HCT116 (cell line): ENCODE measurements at regions not wholly inside any gene's neighbourhood (a gene's known extent, or its start where the extent isn't known, plus 50 kb on each side); places are given as distances from the start of the nearest gene placed in this dataset.

Experiments
- ATAC-seq: fragments of 200-7000 bp; cut with Tn5 transposase; 2 replicates; pipeline ENCODE4 v1.9.1; 2020; ENCODE audit warnings: mild to moderate bottlenecking, moderate library complexity
- BruUV-seq: library from RNA; stranded (reverse); fragments of 400-500 nt; replicated peaks from 2 replicates; lab custom pipeline; 2021; lab: Mats Ljungman, UMichigan
- CTCF ChIA-PET: fragments of 300-600 bp; sonication (Branson Sonifier 250); formaldehyde crosslinking; loops from one replicate; lab custom pipeline; 2021; ENCODE audit warnings: antibody characterized with exemption; lab: Charles Lee
- POLR2A ChIA-PET: fragments of 300-600, 350-600 bp; sonication (Branson Sonifier 250); formaldehyde crosslinking; loops from one replicate; lab custom pipeline; 2021; ENCODE audit warnings: antibody characterized with exemption; lab: Charles Lee
- RAD21 ChIA-PET, 2 experiments: fragments of 300-600 bp; sonication (Branson Sonifier 250); formaldehyde crosslinking; loops; one replicate each; lab custom pipeline; 2023; ENCODE audit warnings: low total read pairs in 2 of 2; ENCODE audit not compliant: uncharacterized antibody in 2 of 2, unreplicated experiment in 2 of 2, low non-redundant PET in 1 of 2; lab: Charles Lee
- DNase-seq: peaks from one replicate; pipeline ENCODE4 v3.0.0-alpha.2; 2010; ENCODE audit warnings: low read depth, low spot score
- H2AFZ ChIP-seq: fragments of 200-600 bp; shearing (Covaris generic), sonication (generic); 2 replicates; pipeline ENCODE4 v1.6.1; 2017; ENCODE audit warnings: low read depth, mixed run types, mixed read lengths, antibody characterized with exemption, low read length; ENCODE audit not compliant: poor library complexity, severe bottlenecking
- H3K27ac ChIP-seq: 2 replicates; pipeline ENCODE4 v1.5.1; 2012; ENCODE audit warnings: low read depth, low read length
- H3K27me3 ChIP-seq: fragments of 200-600 bp; sonication (generic); 2 replicates; pipeline ENCODE4 v1.6.1; 2016; ENCODE audit warnings: mixed run types, low read length, mixed read lengths; ENCODE audit not compliant: insufficient read depth
- H3K36me3 ChIP-seq, 2 experiments: fragments of 200-500 bp in 1 of 2; fragments of 200-600 bp in 1 of 2; sonication (Bioruptor generic) in 1 of 2; sonication (generic) in 1 of 2; 2 replicates each; pipeline versions ENCODE4 v1.5.1 to v1.6.1; 2014 to 2016; ENCODE audit warnings: low read length in 2 of 2, inconsistent platforms in 1 of 2, mixed read lengths in 1 of 2, mixed run types in 1 of 2; ENCODE audit not compliant: insufficient read depth in 2 of 2, control insufficient read depth in 1 of 2
- H3K4me1 ChIP-seq, 2 experiments: fragments of 200-600 bp in 1 of 2; sonication (generic) in 1 of 2; 2 replicates each; pipeline versions ENCODE4 v1.5.1 to v1.6.1; 2012 to 2017; ENCODE audit warnings: low read length in 2 of 2, inconsistent platforms in 1 of 2, mild to moderate bottlenecking in 1 of 2, mixed read lengths in 1 of 2, mixed run types in 1 of 2, moderate library complexity in 1 of 2; ENCODE audit not compliant: insufficient read depth in 2 of 2, control insufficient read depth in 1 of 2
- H3K4me2 ChIP-seq: fragments of 200-600 bp; sonication (generic); 2 replicates; pipeline ENCODE4 v1.6.1; 2017; ENCODE audit warnings: mixed run types, low read length, mixed read lengths
- H3K4me3 ChIP-seq, 2 experiments: fragments of 200-600 bp in 1 of 2; sonication (generic) in 1 of 2; replicated peaks in 1 of 2; 2 replicates each; pipeline ENCODE4 v1.5.1; 2011 to 2016; ENCODE audit warnings: low read length in 2 of 2, control low read depth in 1 of 2, low read depth in 1 of 2, mild to moderate bottlenecking in 1 of 2, mixed read lengths in 1 of 2, mixed run types in 1 of 2
- H3K79me2 ChIP-seq: fragments of 200-600 bp; sonication (generic); 2 replicates; pipeline ENCODE4 v1.6.1; 2017; ENCODE audit warnings: mild to moderate bottlenecking, mixed run types, low read length, moderate library complexity, mixed read lengths; ENCODE audit not compliant: insufficient read depth
- H3K9ac ChIP-seq: fragments of 200-600 bp; sonication (generic); 2 replicates; pipeline ENCODE4 v1.6.1; 2016; ENCODE audit warnings: low read length, mixed read lengths
- H3K9me2 ChIP-seq: fragments of 200-600 bp; sonication (generic), shearing (Covaris generic); 2 replicates; pipeline ENCODE4 v1.6.1; 2017; ENCODE audit warnings: mixed run types, mild to moderate bottlenecking, moderate library complexity; ENCODE audit not compliant: insufficient read depth
- H3K9me3 ChIP-seq, 2 experiments: fragments of 200-500 bp in 1 of 2; fragments of 200-600 bp in 1 of 2; sonication (Bioruptor generic) in 1 of 2; sonication (generic) in 1 of 2; 2 replicates each; pipeline ENCODE4 v1.6.1; 2014 to 2017; ENCODE audit warnings: low read length in 2 of 2, mixed read lengths in 2 of 2, inconsistent platforms in 1 of 2, low read depth in 1 of 2, mild to moderate bottlenecking in 1 of 2, mixed run types in 1 of 2, moderate library complexity in 1 of 2; ENCODE audit not compliant: control insufficient read depth in 1 of 2, insufficient read depth in 1 of 2
- H4K20me1 ChIP-seq: fragments of 200-600 bp; sonication (generic), shearing (Covaris generic); 2 replicates; pipeline ENCODE4 v1.6.1; 2017; ENCODE audit warnings: mixed run types, mild to moderate bottlenecking, moderate library complexity; ENCODE audit not compliant: insufficient read depth
- ATF3 ChIP-seq: IDR thresholded peaks from 2 replicates; pipeline ENCODE4 v1.6.1; 2012
- CEBPB ChIP-seq: IDR thresholded peaks from 2 replicates; pipeline ENCODE4 v1.6.1; 2012; ENCODE audit warnings: low read depth
- CTCF ChIP-seq, 3 experiments: fragments of 200-600 bp in 1 of 3; sonication (generic) in 1 of 3; IDR thresholded peaks in 2 of 3; conservative IDR thresholded peaks in 1 of 3; 2 replicates each; pipeline ENCODE4 v1.5.1; 2012 to 2017; ENCODE audit warnings: low read depth in 2 of 3, low read length in 2 of 3, antibody characterized with exemption in 1 of 3, borderline replicate concordance in 1 of 3, control low read depth in 1 of 3, mild to moderate bottlenecking in 1 of 3, mixed read lengths in 1 of 3, mixed run types in 1 of 3, moderate library complexity in 1 of 3; ENCODE audit not compliant: insufficient read depth in 1 of 3
- ELF1 ChIP-seq: IDR thresholded peaks from 2 replicates; pipeline ENCODE4 v1.6.1; 2012; ENCODE audit warnings: low read depth, borderline replicate concordance
- EZH2phosphoT487 ChIP-seq: fragments of 200-600 bp; IDR thresholded peaks from 2 replicates; pipeline ENCODE4 v1.6.1; 2018; ENCODE audit warnings: antibody characterized with exemption, borderline replicate concordance
- JUND ChIP-seq: IDR thresholded peaks from 2 replicates; pipeline ENCODE4 v1.6.1; 2012
- MAX ChIP-seq: IDR thresholded peaks from 2 replicates; pipeline ENCODE4 v1.6.1; 2012
- REST ChIP-seq: IDR thresholded peaks from 2 replicates; pipeline ENCODE4 v1.6.1; 2012; ENCODE audit warnings: low read depth
- TCF7L2 ChIP-seq: IDR thresholded peaks from 2 replicates; pipeline ENCODE4 v1.7.0; 2011; ENCODE audit warnings: borderline replicate concordance, inconsistent platforms; ENCODE audit not compliant: insufficient read depth, insufficient read length; ENCODE audit errors: extremely low read depth
- YY1 ChIP-seq: IDR thresholded peaks from 2 replicates; pipeline ENCODE4 v1.6.1; 2011; ENCODE audit warnings: low read length, low read depth, moderate library complexity, mild to moderate bottlenecking; ENCODE audit not compliant: insufficient replicate concordance; ENCODE audit errors: extremely low read depth
- ZNF274 ChIP-seq: fragments of 200-500 bp; sonication (Bioruptor generic); IDR thresholded peaks from 2 replicates; pipeline ENCODE4 v1.6.1; 2014; ENCODE audit warnings: mild to moderate bottlenecking, low read depth, low read length, inconsistent platforms
- intact Hi-C: fragments of 100-400 bp; cut with micrococcal nuclease; formaldehyde crosslinking; loops from 2 replicates; pipeline ENCODE4 v1.10.0; 2022

GRCh38 chr18:68608851-68609490, 105.9 kb downstream of the TMX3 start:
- Histone ChIP-seq H3K27me3 (no peaks in the 10 kb centered on the region), H3K36me3 (no peaks in the 10 kb centered on the region), H3K4me2 (no peak overlapping the region), H4K20me1 (no peaks in the 10 kb centered on the region), H3K9ac (no peak overlapping the region), H3K9me3 (no peaks in the 10 kb centered on the region), H2AFZ (no peak overlapping the region), H3K4me3 (no peak overlapping the region), H3K4me1 (no peaks in the 10 kb centered on the region), H3K9me2 (no peaks in the 10 kb centered on the region)
- CTCF ChIA-PET = no interaction called here
- intact Hi-C loops = no loop called here
- POLR2A ChIA-PET = no interaction called here
- no TSS peak for BruUV-seq
- RAD21 ChIA-PET = no interaction called here
- no peak for TF ChIP-seq ATF3
- TF ChIP-seq CTCF (IDR thresholded peaks at IDR 0.05 in 2 of 3, conservative IDR thresholded peaks at IDR 0.05 in 1 of 3; ENCODE audit: borderline replicate concordance in 1 of 3, insufficient read depth in 1 of 3, low read depth in 2 of 3, low read length in 2 of 3) = no peak
- TF ChIP-seq CEBPB = no peak
- TF ChIP-seq YY1 = no peak
- TF ChIP-seq TCF7L2 = no peak
- TF ChIP-seq EZH2phosphoT487 = no peak
- no peak for TF ChIP-seq REST
- no peak for TF ChIP-seq ZNF274
- no peak for TF ChIP-seq ELF1
- no peak for TF ChIP-seq MAX
- no peak for TF ChIP-seq JUND
- TF ChIP-seq, all 23 proteins: peak for 0
- Histone ChIP-seq H3K27ac (no peak overlapping the region), H3K79me2 (no peaks in the 10 kb centered on the region)
- DNase-seq = no peak
- ATAC-seq = no peak
